Cardiac muscle cell (in vitro differentiated cells and primary cell): ENCODE measurements at regions not wholly inside any gene's neighbourhood (a gene's known extent, or its start where the extent isn't known, plus 50 kb on each side); places are given as distances from the start of the nearest gene placed in this dataset.
"Not testable (repeated sequence)": the region's sequence is repeated elsewhere in the genome, so short reads cannot be mapped to it uniquely, and the experiment has no call there.

Experiments used
- DNase-seq, 2 donors: peaks; one replicate each; pipeline versions ENCODE4 v3.0.0 to v3.0.0-alpha.2; 2010 to 2017; ENCODE audit warnings: low read depth in 1 of 2, low spot score in 1 of 2
- H3K27ac ChIP-seq: fragments of 200-600 bp; sonication (generic); 2 replicates; pipeline ENCODE4 v1.5.1; 2016
- H3K27me3 ChIP-seq: fragments of 200-600 bp; sonication (generic); 2 replicates; pipeline ENCODE4 v1.6.0; 2016; ENCODE audit warnings: control low read depth
- H3K36me3 ChIP-seq: fragments of 200-600 bp; sonication (generic); 2 replicates; pipeline ENCODE4 v1.5.1; 2016; ENCODE audit warnings: control low read depth
- H3K4me1 ChIP-seq: fragments of 200-600 bp; sonication (generic); 2 replicates; pipeline ENCODE4 v1.8.1; 2017; ENCODE audit warnings: low read depth, mild to moderate bottlenecking, mixed run types
- H3K4me3 ChIP-seq: fragments of 200-600 bp; sonication (generic); 2 replicates; pipeline ENCODE4 v1.5.1; 2016; ENCODE audit warnings: mild to moderate bottlenecking
- H3K9me3 ChIP-seq: fragments of 200-600 bp; sonication (generic); 2 replicates; pipeline ENCODE4 v1.5.1; 2017; ENCODE audit warnings: low read depth, mild to moderate bottlenecking, control low read depth
- CTCF ChIP-seq: IDR thresholded peaks from 2 replicates; pipeline ENCODE4 v1.5.1; 2012; ENCODE audit warnings: low read depth, mild to moderate bottlenecking, low read length

DNA sequence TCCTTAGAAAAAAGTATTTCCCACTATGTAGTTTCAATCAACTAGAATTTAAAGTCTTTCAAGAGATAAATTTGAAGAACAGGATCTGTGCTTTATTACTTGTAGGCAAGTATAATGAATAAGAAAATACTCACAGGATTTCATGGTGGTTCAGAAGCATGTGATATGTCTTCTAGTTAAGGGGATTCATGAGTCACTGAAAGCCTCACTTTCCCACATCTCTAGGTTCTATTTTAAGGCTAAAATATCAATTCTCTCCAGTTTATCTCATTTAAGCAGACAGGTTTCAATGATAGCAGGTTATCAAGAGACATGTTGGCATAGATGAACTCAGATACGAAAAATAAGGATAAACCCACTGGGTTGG, 437.8 kb upstream of the BCHE start:
- TF ChIP-seq CTCF, result no peak
- Histone ChIP-seq H3K4me3 (no peak overlapping the region), H3K27me3 (no peaks in the 10 kb centered on the region), H3K4me1 (peaks cover 13% of the 10 kb centered on the region), H3K36me3 (no peaks in the 10 kb centered on the region), H3K27ac (no peak overlapping the region), H3K9me3 (no peaks in the 10 kb centered on the region)
- DNase-seq, result no peak

DNA sequence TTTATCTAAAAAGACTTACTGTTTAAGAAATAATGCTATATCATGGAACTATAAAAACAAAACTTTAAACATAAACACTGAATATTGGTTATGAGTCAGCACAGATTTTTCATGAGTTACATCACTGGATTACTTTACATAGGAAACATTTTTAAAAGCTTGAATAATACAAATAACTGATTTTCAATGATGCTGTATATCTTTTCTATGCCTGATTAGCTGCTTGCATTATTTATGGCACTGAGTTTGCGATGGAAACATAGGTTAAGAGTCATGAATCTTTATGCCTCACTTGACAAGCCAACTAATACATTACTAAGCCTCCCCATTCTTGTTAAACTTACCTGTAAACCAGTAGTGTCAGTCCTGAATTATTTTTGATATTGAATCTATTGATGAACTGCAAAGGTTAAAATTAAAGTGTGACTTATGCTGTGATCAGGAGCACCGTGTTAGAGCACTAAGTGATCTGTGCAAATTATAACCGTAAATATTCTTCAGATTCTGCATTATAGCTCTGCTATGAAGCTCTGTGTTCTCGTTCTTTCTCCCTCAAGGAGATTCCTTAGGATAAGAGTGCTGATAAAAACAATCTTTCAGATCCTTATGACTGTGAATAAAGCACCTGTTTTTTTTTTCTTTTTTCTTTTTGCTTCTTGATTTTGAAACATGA, 437.3 kb upstream of the BCHE start:
- H3K27me3 ChIP-seq, result no peaks in the 10 kb centered on the region
- H3K27ac ChIP-seq, result no peak overlapping the region
- H3K36me3 ChIP-seq, result no peaks in the 10 kb centered on the region
- TF ChIP-seq CTCF, result no peak
- DNase-seq, result no peak
- H3K4me3 ChIP-seq, result no peak overlapping the region
- H3K9me3 ChIP-seq, result no peaks in the 10 kb centered on the region
- peaks cover 13% of the 10 kb centered on the region for H3K4me1 ChIP-seq

GRCh38 chr3:166270429-166270828, 433.2 kb upstream of the BCHE start:
- Histone ChIP-seq H3K27ac (no peak overlapping the region), H3K4me1 (peaks cover 6% of the 10 kb centered on the region), H3K4me3 (no peak overlapping the region), H3K9me3 (no peaks in the 10 kb centered on the region), H3K36me3 (no peaks in the 10 kb centered on the region), H3K27me3 (no peaks in the 10 kb centered on the region)
- DNase-seq, result no peak
- TF ChIP-seq CTCF, result no peak

DNA sequence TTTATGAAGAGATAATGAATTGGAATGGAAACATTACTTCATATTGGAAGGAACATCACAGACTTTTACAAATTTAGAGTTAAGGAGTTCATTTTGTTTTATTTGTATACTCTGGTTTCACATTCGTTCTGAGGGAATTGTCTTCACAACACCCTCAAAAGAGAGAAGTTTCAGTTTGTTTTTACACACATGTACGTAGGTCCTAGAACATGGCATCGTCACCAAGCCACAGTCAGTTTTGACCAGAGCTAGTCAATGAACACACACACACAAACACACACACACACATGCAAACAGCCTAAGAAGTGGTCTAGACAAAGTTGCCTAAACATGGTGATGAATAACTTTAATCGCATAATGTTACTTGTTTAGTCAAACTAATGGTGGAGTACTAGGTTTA, 427.9 kb upstream of the BCHE start:
- Histone ChIP-seq H3K9me3 (no peaks in the 10 kb centered on the region), H3K36me3 (no peaks in the 10 kb centered on the region), H3K27ac (no peak overlapping the region), H3K4me1 (no peaks in the 10 kb centered on the region), H3K4me3 (no peak overlapping the region), H3K27me3 (no peaks in the 10 kb centered on the region)
- TF ChIP-seq CTCF, result no peak
- no peak for DNase-seq

GRCh38 chr3:166263460-166263859, 426.2 kb upstream of the BCHE start:
- H3K4me3 ChIP-seq, result no peak overlapping the region
- DNase-seq, result no peak
- TF ChIP-seq CTCF, result no peak

GRCh38 chr3:166258293-166258850, 421.1 kb upstream of the BCHE start:
- not testable (repeated sequence) for H3K27me3 ChIP-seq, H3K4me3 ChIP-seq, H3K9me3 ChIP-seq, DNase-seq, H3K27ac ChIP-seq, H3K4me1 ChIP-seq, H3K36me3 ChIP-seq

More at GRCh38 chr3:166263460-166263859, 426.2 kb upstream of the BCHE start:
- H3K27me3 ChIP-seq, result no peaks in the 10 kb centered on the region
- H3K36me3 ChIP-seq, result no peaks in the 10 kb centered on the region
- H3K27ac ChIP-seq, result peak overlapping the region; percentile 20
- no peaks in the 10 kb centered on the region for H3K4me1 ChIP-seq
- no peaks in the 10 kb centered on the region for H3K9me3 ChIP-seq
